H9 (cell line): ENCODE measurements at regions not wholly inside any gene's neighbourhood (a gene's known extent, or its start where the extent isn't known, plus 50 kb on each side); places are given as distances from the start of the nearest gene placed in this dataset.

Source experiments
- DNase-seq: peaks from one replicate; pipeline ENCODE4 v3.0.0-alpha.2; 2017
- H2AFZ ChIP-seq: one replicate; pipeline ENCODE4 v1.6.1; 2013; ENCODE audit warnings: mild to moderate bottlenecking, low read length, control low read depth, moderate library complexity
- H2AK5ac ChIP-seq: 2 replicates; pipeline ENCODE4 v1.6.1; 2013; ENCODE audit warnings: low read length, control low read depth, mixed read lengths; ENCODE audit not compliant: insufficient read length
- H2BK120ac ChIP-seq: one replicate; pipeline ENCODE4 v1.6.1; 2013; ENCODE audit warnings: low read depth, mild to moderate bottlenecking, low read length, control low read depth, inconsistent platforms; ENCODE audit not compliant: poor library complexity, severe bottlenecking
- H2BK12ac ChIP-seq: 2 replicates; pipeline ENCODE4 v1.6.1; 2013; ENCODE audit warnings: low read length, control low read depth, mixed read lengths, low read depth; ENCODE audit not compliant: insufficient read length
- H2BK15ac ChIP-seq: 2 replicates; pipeline ENCODE4 v1.6.1; 2013; ENCODE audit warnings: low read depth, low read length, control low read depth
- H2BK20ac ChIP-seq: one replicate; pipeline ENCODE4 v1.6.1; 2013; ENCODE audit warnings: low read depth, mild to moderate bottlenecking, low read length, control low read depth, inconsistent platforms; ENCODE audit not compliant: poor library complexity, severe bottlenecking
- H2BK5ac ChIP-seq: 2 replicates; pipeline ENCODE4 v1.6.1; 2013; ENCODE audit warnings: low read length, control low read depth, mixed read lengths; ENCODE audit not compliant: insufficient read length
- H3K14ac ChIP-seq: 2 replicates; pipeline ENCODE4 v1.6.1; 2013; ENCODE audit warnings: low read length, control low read depth; ENCODE audit not compliant: insufficient read depth
- H3K18ac ChIP-seq: 2 replicates; pipeline ENCODE4 v1.6.1; 2013; ENCODE audit warnings: low read depth, mild to moderate bottlenecking, mixed read lengths, low read length, control low read depth; ENCODE audit not compliant: insufficient read length
- H3K23ac ChIP-seq: 2 replicates; pipeline ENCODE4 v1.6.1; 2013; ENCODE audit warnings: low read length, control low read depth, mixed read lengths, low read depth; ENCODE audit not compliant: insufficient read length
- H3K23me2 ChIP-seq: 2 replicates; pipeline ENCODE4 v1.6.1; 2013; ENCODE audit warnings: low read depth, mild to moderate bottlenecking, mixed read lengths, low read length, control low read depth; ENCODE audit not compliant: insufficient read length, poor library complexity, severe bottlenecking
- H3K27ac ChIP-seq: 2 replicates; pipeline ENCODE4 v1.5.1; 2013; ENCODE audit warnings: low read length, control low read depth, mixed read lengths, low read depth; ENCODE audit not compliant: insufficient read length
- H3K27me3 ChIP-seq: 2 replicates; pipeline ENCODE4 v1.6.1; 2013; ENCODE audit warnings: low read length, control low read depth, inconsistent platforms; ENCODE audit not compliant: insufficient read depth
- H3K4ac ChIP-seq: 2 replicates; pipeline ENCODE4 v1.6.1; 2013; ENCODE audit warnings: low read depth, mild to moderate bottlenecking, control low read depth, inconsistent platforms, low read length, moderate library complexity
- H3K4me1 ChIP-seq: 2 replicates; pipeline ENCODE4 v1.6.1; 2013; ENCODE audit warnings: low read length, control low read depth, inconsistent platforms; ENCODE audit not compliant: insufficient read depth
- H3K4me2 ChIP-seq: 2 replicates; pipeline ENCODE4 v1.6.1; 2013; ENCODE audit warnings: low read length, control low read depth, mixed read lengths; ENCODE audit not compliant: insufficient read length, insufficient read depth
- H3K56ac ChIP-seq: 2 replicates; pipeline ENCODE4 v1.6.1; 2013; ENCODE audit warnings: low read depth, mild to moderate bottlenecking, mixed read lengths, low read length, control low read depth; ENCODE audit not compliant: insufficient read length
- H3K79me1 ChIP-seq: 2 replicates; pipeline ENCODE4 v1.6.1; 2013; ENCODE audit warnings: low read depth, mild to moderate bottlenecking, moderate library complexity, low read length, control low read depth, inconsistent platforms; ENCODE audit not compliant: insufficient read depth, poor library complexity, severe bottlenecking
- H3K79me2 ChIP-seq: 2 replicates; pipeline ENCODE4 v1.6.1; 2013; ENCODE audit warnings: low read length, control low read depth, inconsistent platforms; ENCODE audit not compliant: insufficient read depth
- H3K9ac ChIP-seq: 2 replicates; pipeline ENCODE4 v1.6.1; 2013; ENCODE audit warnings: low read length, control low read depth, mixed read lengths; ENCODE audit not compliant: insufficient read length; ENCODE audit errors: extremely low read depth
- H3K9me3 ChIP-seq: one replicate; pipeline ENCODE4 v1.6.1; 2013; ENCODE audit warnings: low read depth, low read length, inconsistent platforms; ENCODE audit not compliant: control insufficient read depth
- H3T11ph ChIP-seq: one replicate; pipeline ENCODE4 v1.6.1; 2013; ENCODE audit warnings: mild to moderate bottlenecking, low read length, control low read depth, inconsistent platforms
- H4K20me1 ChIP-seq: one replicate; pipeline ENCODE4 v1.6.1; 2013; ENCODE audit not compliant: control insufficient read depth, insufficient read length, insufficient read depth
- H4K5ac ChIP-seq: 2 replicates; pipeline ENCODE4 v1.6.1; 2013; ENCODE audit warnings: low read depth, mild to moderate bottlenecking, mixed read lengths, low read length, control low read depth; ENCODE audit not compliant: insufficient read length
- H4K8ac ChIP-seq: replicated peaks from 2 replicates; pipeline ENCODE4 v1.6.1; 2013; ENCODE audit warnings: low read length, control low read depth, mixed read lengths, low read depth; ENCODE audit not compliant: insufficient read length
- H4K91ac ChIP-seq: 2 replicates; pipeline ENCODE4 v1.6.1; 2013; ENCODE audit warnings: low read depth, mild to moderate bottlenecking, moderate library complexity, mixed read lengths, low read length, control low read depth; ENCODE audit not compliant: insufficient read length
- H3K27ac Mint-ChIP-seq, 3 experiments: 2 replicates in 2 of 3; 3 replicates in 1 of 3; pipeline ENCODE4 v1.8.0; 2020 to 2021; ENCODE audit warnings: mixed read lengths in 3 of 3, mild to moderate bottlenecking in 1 of 3, moderate library complexity in 1 of 3
- H3K27me3 Mint-ChIP-seq: 2 replicates; pipeline ENCODE4 v1.8.0; 2021; ENCODE audit warnings: low read depth, mild to moderate bottlenecking, moderate library complexity, mixed read lengths
- H3K36me3 Mint-ChIP-seq, 3 experiments: 2 replicates in 2 of 3; 3 replicates in 1 of 3; pipeline ENCODE4 v1.8.0; 2020 to 2021; ENCODE audit warnings: low read depth in 3 of 3, mixed read lengths in 3 of 3; ENCODE audit not compliant: insufficient read depth in 1 of 3
- H3K4me1 Mint-ChIP-seq, 2 experiments: 2 replicates each; pipeline ENCODE4 v1.8.0; 2020; ENCODE audit warnings: mixed read lengths in 2 of 2
- H3K4me3 Mint-ChIP-seq, 2 experiments: 2 replicates in 1 of 2; 3 replicates in 1 of 2; pipeline ENCODE4 v1.8.0; 2020 to 2021; ENCODE audit warnings: mild to moderate bottlenecking in 2 of 2, mixed read lengths in 2 of 2, moderate library complexity in 1 of 2
- H3K9me3 Mint-ChIP-seq, 2 experiments: 2 replicates in 1 of 2; 3 replicates in 1 of 2; pipeline ENCODE4 v1.8.0; 2020; ENCODE audit warnings: mild to moderate bottlenecking in 2 of 2, mixed read lengths in 2 of 2, moderate library complexity in 1 of 2
- CTCF ChIP-seq: fragments of 200-600 bp; sonication (generic); conservative IDR thresholded peaks from 3 replicates; pipeline ENCODE4 v1.8.0; 2021; ENCODE audit warnings: antibody characterized with exemption, mild to moderate bottlenecking
- WGBS: extraction: QIAGEN DNeasy Blood & Tissue Kit; methylation state at CpG from one replicate; pipeline ENCODE4 v1.1.7; 2013; ENCODE audit warnings: missing lambda C conversion rate, low lambda C conversion rate, mixed read lengths; ENCODE audit not compliant: insufficient read length; ENCODE audit errors: extremely low coverage; 5-methylcytosine and 5-hydroxymethylcytosine counted together

GRCh38 chr5:127192836-127193338 lies 97.7 kb upstream of the MEGF10 start:
- Histone ChIP-seq H3K4me2 (no peak overlapping the region), H2BK12ac (no peak overlapping the region), H2BK15ac (no peak overlapping the region), H3K23me2 (no peaks in the 10 kb centered on the region), H3K9ac (no peak overlapping the region), H3K18ac (no peak overlapping the region), H3K79me1 (no peaks in the 10 kb centered on the region), H3K79me2 (no peaks in the 10 kb centered on the region), H3K56ac (no peak overlapping the region), H3K9me3 (no peaks in the 10 kb centered on the region), H2BK5ac (no peak overlapping the region), H3K27me3 (no peaks in the 10 kb centered on the region), H3K27ac (no peak overlapping the region), H4K5ac (no peak overlapping the region), H3K23ac (no peak overlapping the region), H3K4ac (no peak overlapping the region), H4K91ac (no peak overlapping the region), H3K4me1 (no peaks in the 10 kb centered on the region; the same call in 1 of the 2 replicates), H4K8ac (no peak overlapping the region), H2BK20ac (no peak overlapping the region), H2AK5ac (no peak overlapping the region), H3K14ac (no peak overlapping the region), H2AFZ (no peak overlapping the region), H4K20me1 (no peaks in the 10 kb centered on the region), H2BK120ac (no peak overlapping the region), H3T11ph (no peak overlapping the region)
- Mint-ChIP-seq H3K36me3 (peaks cover 0 to 1% (median 0%) of the 10 kb centered on the region in 3 experiments; a peak in 2 of 7 replicates), H3K9me3 (peaks cover under 1 to 1% of the 10 kb centered on the region in 2 experiments; a peak in 3 of 5 replicates), H3K27ac (no peak overlapping the region), H3K27me3 (no peaks in the 10 kb centered on the region; the same call in 1 of the 2 replicates), H3K4me3 (no peak overlapping the region), H3K4me1 (peaks cover 11% of the 10 kb centered on the region in 2 experiments)
- TF ChIP-seq CTCF: no peak
- DNase-seq: no peak
- no CpG with 5 or more reads among the region's 3 CpGs for WGBS
